CD4-positive, alpha-beta T cell (primary cell): ENCODE measurements at regions not wholly inside any gene's neighbourhood (a gene's known extent, or its start where the extent isn't known, plus 50 kb on each side); places are given as distances from the start of the nearest gene placed in this dataset.

Experiments used
- ATAC-seq: fragments of 200-7000 bp; cut with Tn5 transposase; one replicate; pipeline ENCODE4 v1.10.0; 2022; ENCODE audit warnings: mild to moderate bottlenecking; ENCODE audit not compliant: poor library complexity
- CTCF ChIA-PET: fragments of 350-600 bp; sonication (Branson Sonifier 250); formaldehyde crosslinking; loops from one replicate; lab custom pipeline; 2021; ENCODE audit warnings: antibody characterized with exemption, inconsistent platforms; lab: Charles Lee
- POLR2A ChIA-PET: fragments of 350-600 bp; sonication (Branson Sonifier 250); formaldehyde crosslinking; loops from one replicate; lab custom pipeline; 2021; ENCODE audit warnings: antibody characterized with exemption, inconsistent platforms; lab: Charles Lee
- DNase-seq, 14 experiments: peaks; one replicate each; pipeline ENCODE4 v3.0.0-alpha.2; 2013 to 2020; ENCODE audit warnings: mixed read lengths in 2 of 14
- H3K27ac ChIP-seq, 2 donors: one replicate each; pipeline versions ENCODE4 v1.5.1 to v1.7.0; 2013; ENCODE audit warnings: low read length in 2 of 2, low read depth in 1 of 2, mild to moderate bottlenecking in 1 of 2
- H3K27me3 ChIP-seq, 2 experiments: 1 replicate in 1 of 2; 2 replicates in 1 of 2; pipeline versions ENCODE4 v1.6.1 to v1.7.0; 2013; ENCODE audit warnings: low read length in 2 of 2, control low read depth in 1 of 2, mild to moderate bottlenecking in 1 of 2, moderate library complexity in 1 of 2; ENCODE audit not compliant: insufficient read depth in 2 of 2, control insufficient read depth in 1 of 2
- H3K36me3 ChIP-seq: one replicate; pipeline ENCODE4 v1.6.1; 2013; ENCODE audit warnings: low read length, control low read depth; ENCODE audit not compliant: insufficient read depth
- H3K4me1 ChIP-seq: one replicate; pipeline ENCODE4 v1.6.1; 2013; ENCODE audit warnings: low read length, control low read depth; ENCODE audit not compliant: insufficient read depth
- H3K4me3 ChIP-seq: one replicate; pipeline ENCODE4 v1.5.1; 2013; ENCODE audit warnings: mild to moderate bottlenecking, low read length, moderate library complexity
- H3K9me3 ChIP-seq, 2 experiments: 1 replicate in 1 of 2; 2 replicates in 1 of 2; pipeline versions ENCODE4 v1.6.1 to v1.7.0; 2013; ENCODE audit warnings: low read length in 2 of 2, mild to moderate bottlenecking in 2 of 2, control low read depth in 1 of 2, moderate library complexity in 1 of 2; ENCODE audit not compliant: control insufficient read depth in 1 of 2, insufficient read depth in 1 of 2
- H3K27ac Mint-ChIP-seq: one replicate; pipeline ENCODE4 v1.8.0; 2020; ENCODE audit warnings: mixed read lengths
- H3K27me3 Mint-ChIP-seq: one replicate; pipeline ENCODE4 v1.8.0; 2021; ENCODE audit warnings: mixed read lengths
- H3K36me3 Mint-ChIP-seq: one replicate; pipeline ENCODE4 v1.8.0; 2021; ENCODE audit warnings: low read depth, mixed read lengths
- H3K4me1 Mint-ChIP-seq: one replicate; pipeline ENCODE4 v1.8.0; 2021; ENCODE audit warnings: low read depth, mixed read lengths
- H3K4me3 Mint-ChIP-seq: one replicate; pipeline ENCODE4 v1.8.0; 2020; ENCODE audit warnings: mild to moderate bottlenecking, mixed read lengths
- H3K9me3 Mint-ChIP-seq: one replicate; pipeline ENCODE4 v1.8.0; 2020; ENCODE audit warnings: mixed read lengths
- intact Hi-C, 2 experiments: fragments of 100-400 bp; cut with DNase I in 1 of 2; cut with micrococcal nuclease in 1 of 2; formaldehyde crosslinking; loops; one replicate each; pipeline versions ENCODE4 v1.15.1 to v1.9.0; 2023 to 2025; cut with DNase I, micrococcal nuclease
- TF ChIP-seq, protein P1 (sequence below): fragments of 200-600 bp; IDR thresholded peaks from one replicate; pipeline ENCODE4 v1.8.0; 2022; ENCODE audit warnings: antibody characterized with exemption, mild to moderate bottlenecking

DNA sequence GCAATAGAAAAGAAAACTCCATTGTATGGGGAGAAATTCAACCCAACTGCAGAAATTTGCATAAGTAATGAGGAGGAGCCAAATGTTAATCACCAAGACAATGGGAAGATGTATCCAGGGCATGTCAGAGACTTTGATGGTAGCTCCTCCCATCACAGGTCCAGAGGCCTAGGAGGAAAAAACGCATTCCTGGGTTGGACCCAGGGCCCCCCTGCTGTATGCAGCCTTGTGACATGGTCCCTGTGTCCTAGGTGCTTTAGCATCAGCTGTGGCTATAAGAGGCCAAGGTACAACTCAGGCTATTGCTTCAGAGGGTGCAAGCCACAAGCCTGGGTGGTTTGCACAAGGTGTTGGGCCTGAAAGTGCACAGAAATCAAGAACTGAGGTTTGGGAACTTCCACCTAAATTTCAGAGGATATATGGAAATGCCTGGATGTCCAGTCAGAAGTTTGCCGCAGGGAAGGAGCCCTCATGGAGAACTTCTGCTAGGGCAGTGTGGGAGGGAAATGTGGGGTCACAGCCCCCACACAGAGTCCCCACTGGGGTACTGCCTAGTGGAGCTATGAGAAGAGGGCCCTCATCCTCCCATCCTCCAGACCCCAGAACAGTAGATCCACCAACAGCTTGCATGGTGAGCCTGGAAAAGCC is 162.3 kb downstream of the TGFB2 start:
- Histone ChIP-seq H3K4me1 (no peaks in the 10 kb centered on the region), H3K27me3 (peaks cover 0 to 3% of the 10 kb centered on the region in 2 experiments), H3K36me3 (no peaks in the 10 kb centered on the region), H3K4me3 (no peak overlapping the region), H3K9me3 (peaks cover 8 to 9% of the 10 kb centered on the region in 2 experiments), H3K27ac (no peak overlapping the region)
- no peaks in the 10 kb centered on the region for H3K27me3 Mint-ChIP-seq
- H3K27ac Mint-ChIP-seq = no peak overlapping the region
- ATAC-seq (no peak), DNase-seq (no peak)
- POLR2A ChIA-PET = no interaction called here
- intact Hi-C loops = no loop called here
- CTCF ChIA-PET = no interaction called here
- no peaks in the 10 kb centered on the region for H3K36me3 Mint-ChIP-seq
- TF ChIP-seq, protein P1, sequence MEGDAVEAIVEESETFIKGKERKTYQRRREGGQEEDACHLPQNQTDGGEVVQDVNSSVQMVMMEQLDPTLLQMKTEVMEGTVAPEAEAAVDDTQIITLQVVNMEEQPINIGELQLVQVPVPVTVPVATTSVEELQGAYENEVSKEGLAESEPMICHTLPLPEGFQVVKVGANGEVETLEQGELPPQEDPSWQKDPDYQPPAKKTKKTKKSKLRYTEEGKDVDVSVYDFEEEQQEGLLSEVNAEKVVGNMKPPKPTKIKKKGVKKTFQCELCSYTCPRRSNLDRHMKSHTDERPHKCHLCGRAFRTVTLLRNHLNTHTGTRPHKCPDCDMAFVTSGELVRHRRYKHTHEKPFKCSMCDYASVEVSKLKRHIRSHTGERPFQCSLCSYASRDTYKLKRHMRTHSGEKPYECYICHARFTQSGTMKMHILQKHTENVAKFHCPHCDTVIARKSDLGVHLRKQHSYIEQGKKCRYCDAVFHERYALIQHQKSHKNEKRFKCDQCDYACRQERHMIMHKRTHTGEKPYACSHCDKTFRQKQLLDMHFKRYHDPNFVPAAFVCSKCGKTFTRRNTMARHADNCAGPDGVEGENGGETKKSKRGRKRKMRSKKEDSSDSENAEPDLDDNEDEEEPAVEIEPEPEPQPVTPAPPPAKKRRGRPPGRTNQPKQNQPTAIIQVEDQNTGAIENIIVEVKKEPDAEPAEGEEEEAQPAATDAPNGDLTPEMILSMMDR = no peak
- peaks cover 7% of the 10 kb centered on the region for H3K9me3 Mint-ChIP-seq
- no peaks in the 10 kb centered on the region for H3K4me1 Mint-ChIP-seq
- no peak overlapping the region for H3K4me3 Mint-ChIP-seq

DNA sequence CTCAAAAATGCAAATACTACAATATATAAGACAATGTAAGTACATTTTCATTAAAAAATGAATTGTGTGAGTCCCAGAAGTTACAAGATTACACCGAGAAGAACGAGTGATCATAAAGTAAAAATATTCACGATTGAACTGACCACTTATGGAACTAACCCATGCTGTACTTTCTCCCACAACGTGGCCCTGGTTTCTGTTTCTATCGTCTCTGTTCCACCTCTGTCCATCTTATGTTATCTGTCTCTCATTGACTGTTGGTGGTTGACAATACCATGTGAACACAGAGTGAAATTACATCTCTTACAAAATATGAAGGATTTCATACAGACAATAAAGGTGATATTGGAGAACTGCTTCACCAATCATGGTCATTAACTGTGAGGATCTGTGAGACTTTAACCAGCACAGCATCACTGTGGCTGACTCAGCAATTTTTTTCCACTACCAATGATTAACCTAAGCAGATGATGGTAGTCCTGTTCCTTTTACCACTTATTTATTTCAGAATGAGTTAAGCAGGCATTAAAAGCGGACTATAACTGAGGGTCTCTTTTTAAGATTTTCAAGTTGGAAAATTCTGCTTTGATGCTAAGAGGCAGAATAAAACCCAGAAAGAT is 165.1 kb downstream of the TGFB2 start:
- peaks cover 0 to 3% of the 10 kb centered on the region in 2 experiments for H3K27me3 ChIP-seq
- no peak overlapping the region for H3K4me3 Mint-ChIP-seq
- intact Hi-C loops = no loop called here
- no peak overlapping the region for H3K4me3 ChIP-seq
- no peaks in the 10 kb centered on the region for H3K36me3 ChIP-seq
- no peaks in the 10 kb centered on the region for H3K4me1 Mint-ChIP-seq
- H3K27me3 Mint-ChIP-seq = no peaks in the 10 kb centered on the region
- ChIA-PET CTCF (no interaction called here), POLR2A (no interaction called here)
- no peak for DNase-seq
- H3K9me3 ChIP-seq = peaks cover 9 to 11% of the 10 kb centered on the region in 2 experiments
- peaks cover 11% of the 10 kb centered on the region for H3K9me3 Mint-ChIP-seq
- TF ChIP-seq, protein P1 = no peak
- H3K36me3 Mint-ChIP-seq = no peaks in the 10 kb centered on the region
- no peaks in the 10 kb centered on the region for H3K4me1 ChIP-seq
- H3K27ac ChIP-seq = no peak overlapping the region
- H3K27ac Mint-ChIP-seq = no peak overlapping the region
- no peak for ATAC-seq

DNA sequence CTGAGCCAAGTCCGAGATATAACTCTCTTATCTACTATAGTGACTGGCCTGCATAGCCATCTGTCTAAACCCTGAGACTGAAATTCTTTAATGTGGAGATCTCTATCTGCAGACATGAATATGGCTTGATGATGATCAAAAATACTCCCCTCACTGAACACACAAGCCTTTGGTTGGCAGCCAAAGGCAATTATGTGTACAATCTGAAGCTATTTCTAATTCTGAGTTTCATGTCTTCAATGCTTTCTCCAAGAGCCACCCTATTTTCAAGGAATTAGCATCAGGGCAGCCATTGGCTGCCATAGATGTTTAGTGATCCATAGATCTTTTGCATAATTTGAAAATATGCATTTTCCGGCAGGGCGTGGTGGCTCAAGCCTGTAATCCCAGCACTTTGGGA is 168.2 kb downstream of the TGFB2 start:
- ChIA-PET CTCF (no interaction called here), POLR2A (no interaction called here)
- Histone ChIP-seq H3K36me3 (no peaks in the 10 kb centered on the region), H3K4me1 (no peaks in the 10 kb centered on the region), H3K27me3 (no peaks in the 10 kb centered on the region), H3K4me3 (no peak overlapping the region), H3K9me3 (peaks cover 0 to 5% of the 10 kb centered on the region in 2 experiments), H3K27ac (no peak overlapping the region)
- ATAC-seq = no peak
- Mint-ChIP-seq H3K9me3 (peaks cover 6% of the 10 kb centered on the region), H3K27ac (no peak overlapping the region), H3K4me1 (no peaks in the 10 kb centered on the region), H3K4me3 (no peak overlapping the region), H3K27me3 (no peaks in the 10 kb centered on the region), H3K36me3 (no peaks in the 10 kb centered on the region)
- no peak for DNase-seq
- intact Hi-C loops = no loop called here
- TF ChIP-seq, protein P1 = no peak
